Gastrocnemius medialis (tissue), 4 donors: ENCODE measurements at regions not wholly inside any gene's neighbourhood (a gene's known extent, or its start where the extent isn't known, plus 50 kb on each side); places are given as distances from the start of the nearest gene placed in this dataset.

Source experiments
- CTCF ChIP-seq, 5 experiments: fragments of 450-650 bp in 3 of 5; fragments of 200-600 bp in 2 of 5; sonication (generic) in 2 of 5; IDR thresholded peaks in 4 of 5; conservative IDR thresholded peaks in 1 of 5; 1 replicate in 4 of 5; 2 replicates in 1 of 5; pipeline ENCODE4 v1.5.1; 2016 to 2019; ENCODE audit warnings: antibody characterized with exemption in 5 of 5, mild to moderate bottlenecking in 3 of 5, moderate library complexity in 3 of 5
- POLR2A ChIP-seq, 2 donors: fragments of 450-650 bp; IDR thresholded peaks; one replicate each; pipeline ENCODE4 v1.6.1; 2017; ENCODE audit warnings: antibody characterized with exemption in 2 of 2, mild to moderate bottlenecking in 2 of 2, moderate library complexity in 2 of 2

- TF ChIP-seq CTCF (IDR thresholded peaks at IDR 0.05 in 4 of 5, conservative IDR thresholded peaks at IDR 0.05 in 1 of 5) (no peak), POLR2A (IDR thresholded peaks at IDR 0.05) (no peak)
Observed at GRCh38 chr14:66249544-66249943, 236.6 kb upstream of the CCDC196 start.
